Panc1 (cell line): ENCODE measurements at regions not wholly inside any gene's neighbourhood (a gene's known extent, or its start where the extent isn't known, plus 50 kb on each side); places are given as distances from the start of the nearest gene placed in this dataset.

Experiments
- ATAC-seq: fragments of 200-7000 bp; cut with Tn5 transposase; 2 replicates; pipeline ENCODE4 v1.9.1; 2020; ENCODE audit warnings: mild to moderate bottlenecking, moderate library complexity
- BruUV-seq: library from RNA; stranded (reverse); fragments of 400-500 nt; replicated peaks from 2 replicates; lab custom pipeline; 2021; lab: Mats Ljungman, UMichigan
- CTCF ChIA-PET: fragments of 300-600 bp; sonication (Branson Sonifier 250); formaldehyde crosslinking; loops from one replicate; lab custom pipeline; 2022; ENCODE audit warnings: antibody characterized with exemption; lab: Charles Lee
- POLR2A ChIA-PET: fragments of 300-600 bp; sonication (Branson Sonifier 250); formaldehyde crosslinking; loops from one replicate; lab custom pipeline; 2022; ENCODE audit warnings: antibody characterized with exemption; lab: Charles Lee
- DNase-seq: peaks from one replicate; pipeline ENCODE4 v3.0.0-alpha.2; 2010; ENCODE audit warnings: low read depth, low spot score
- H3K27ac ChIP-seq: 2 replicates; pipeline ENCODE4 v1.5.1; 2011; ENCODE audit warnings: mild to moderate bottlenecking, low read length, inconsistent platforms
- H3K27me3 ChIP-seq: fragments of 200-500 bp; sonication (Bioruptor generic); 2 replicates; pipeline ENCODE4 v1.6.0; 2014; ENCODE audit warnings: low read length, inconsistent platforms; ENCODE audit not compliant: control insufficient read depth, insufficient read depth
- H3K36me3 ChIP-seq: fragments of 200-500 bp; sonication (Bioruptor generic); 2 replicates; pipeline ENCODE4 v1.5.1; 2014; ENCODE audit warnings: inconsistent platforms, mild to moderate bottlenecking, low read length, moderate library complexity; ENCODE audit not compliant: control insufficient read depth, insufficient read depth
- H3K4me1 ChIP-seq: 2 replicates; pipeline ENCODE4 v1.5.1; 2011; ENCODE audit warnings: inconsistent platforms, mild to moderate bottlenecking, low read length, moderate library complexity; ENCODE audit not compliant: control insufficient read depth, insufficient read depth
- H3K4me3 ChIP-seq, 2 experiments: 2 replicates each; pipeline ENCODE4 v1.5.1; 2011 to 2012; ENCODE audit warnings: low read depth in 2 of 2, low read length in 2 of 2, mild to moderate bottlenecking in 2 of 2, inconsistent platforms in 1 of 2, moderate library complexity in 1 of 2
- H3K9me3 ChIP-seq: fragments of 200-500 bp; sonication (Bioruptor generic); 2 replicates; pipeline ENCODE4 v1.5.1; 2014; ENCODE audit warnings: low read depth, mild to moderate bottlenecking, inconsistent platforms, low read length, moderate library complexity; ENCODE audit not compliant: control insufficient read depth, insufficient read depth
- CTCF ChIP-seq: fragments of 450-650 bp; IDR thresholded peaks from 2 replicates; pipeline ENCODE4 v1.5.1; 2017; ENCODE audit warnings: mild to moderate bottlenecking
- POLR2AphosphoS5 ChIP-seq: IDR thresholded peaks from 2 replicates; pipeline ENCODE4 v1.6.1; 2012; ENCODE audit warnings: mild to moderate bottlenecking, low read depth, low read length, moderate library complexity
- SIN3A ChIP-seq: IDR thresholded peaks from 2 replicates; pipeline ENCODE4 v1.6.1; 2012; ENCODE audit warnings: low read depth, mild to moderate bottlenecking, low read length, moderate library complexity, borderline replicate concordance; ENCODE audit not compliant: insufficient read depth
- TCF7L2 ChIP-seq: IDR thresholded peaks from 2 replicates; pipeline ENCODE4 v1.6.1; 2011; ENCODE audit warnings: mild to moderate bottlenecking, low read depth, low read length, inconsistent platforms
- in situ Hi-C: cut with HindIII; loops from 2 replicates; pipeline ENCODE4 v1.10.0; 2016; ENCODE audit warnings: low sequenced_read_pairs, low pct_unique_long_range_greater_than_20kb
- intact Hi-C: fragments of 100-400 bp; cut with micrococcal nuclease; formaldehyde crosslinking; loops from one replicate; pipeline ENCODE4 v1.10.0; 2022; ENCODE audit not compliant: unreplicated experiment
- TF ChIP-seq, protein P1 (sequence below), 2 experiments: IDR thresholded peaks; 2 replicates each; pipeline ENCODE4 v1.6.1; 2011 to 2012; ENCODE audit warnings: low read depth in 2 of 2, control low read depth in 1 of 2, low read length in 1 of 2, mild to moderate bottlenecking in 1 of 2, moderate library complexity in 1 of 2; ENCODE audit not compliant: insufficient read depth in 1 of 2

GRCh38 chr14:28999656-29000055, 233.1 kb downstream of the FOXG1 start:
- no peak for DNase-seq
- BruUV-seq = no TSS peak
- Histone ChIP-seq H3K4me1 (no peaks in the 10 kb centered on the region), H3K4me3 (no peak overlapping the region), H3K9me3 (no peaks in the 10 kb centered on the region), H3K27me3 (no peaks in the 10 kb centered on the region), H3K27ac (no peak overlapping the region), H3K36me3 (no peaks in the 10 kb centered on the region)
- CTCF ChIA-PET = no interaction called here
- intact Hi-C loops (no loop called here), in situ Hi-C loops (no loop called here)
- POLR2A ChIA-PET = no interaction called here
- TF ChIP-seq CTCF (no peak), TCF7L2 (no peak), POLR2AphosphoS5 (no peak), SIN3A (no peak)
- TF ChIP-seq, protein P1, sequence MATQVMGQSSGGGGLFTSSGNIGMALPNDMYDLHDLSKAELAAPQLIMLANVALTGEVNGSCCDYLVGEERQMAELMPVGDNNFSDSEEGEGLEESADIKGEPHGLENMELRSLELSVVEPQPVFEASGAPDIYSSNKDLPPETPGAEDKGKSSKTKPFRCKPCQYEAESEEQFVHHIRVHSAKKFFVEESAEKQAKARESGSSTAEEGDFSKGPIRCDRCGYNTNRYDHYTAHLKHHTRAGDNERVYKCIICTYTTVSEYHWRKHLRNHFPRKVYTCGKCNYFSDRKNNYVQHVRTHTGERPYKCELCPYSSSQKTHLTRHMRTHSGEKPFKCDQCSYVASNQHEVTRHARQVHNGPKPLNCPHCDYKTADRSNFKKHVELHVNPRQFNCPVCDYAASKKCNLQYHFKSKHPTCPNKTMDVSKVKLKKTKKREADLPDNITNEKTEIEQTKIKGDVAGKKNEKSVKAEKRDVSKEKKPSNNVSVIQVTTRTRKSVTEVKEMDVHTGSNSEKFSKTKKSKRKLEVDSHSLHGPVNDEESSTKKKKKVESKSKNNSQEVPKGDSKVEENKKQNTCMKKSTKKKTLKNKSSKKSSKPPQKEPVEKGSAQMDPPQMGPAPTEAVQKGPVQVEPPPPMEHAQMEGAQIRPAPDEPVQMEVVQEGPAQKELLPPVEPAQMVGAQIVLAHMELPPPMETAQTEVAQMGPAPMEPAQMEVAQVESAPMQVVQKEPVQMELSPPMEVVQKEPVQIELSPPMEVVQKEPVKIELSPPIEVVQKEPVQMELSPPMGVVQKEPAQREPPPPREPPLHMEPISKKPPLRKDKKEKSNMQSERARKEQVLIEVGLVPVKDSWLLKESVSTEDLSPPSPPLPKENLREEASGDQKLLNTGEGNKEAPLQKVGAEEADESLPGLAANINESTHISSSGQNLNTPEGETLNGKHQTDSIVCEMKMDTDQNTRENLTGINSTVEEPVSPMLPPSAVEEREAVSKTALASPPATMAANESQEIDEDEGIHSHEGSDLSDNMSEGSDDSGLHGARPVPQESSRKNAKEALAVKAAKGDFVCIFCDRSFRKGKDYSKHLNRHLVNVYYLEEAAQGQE (IDR thresholded peaks at IDR 0.05; ENCODE audit: insufficient read depth in 1 of 2, low read depth in 2 of 2, low read length in 1 of 2) = no peak
- ATAC-seq = no peak

DNA sequence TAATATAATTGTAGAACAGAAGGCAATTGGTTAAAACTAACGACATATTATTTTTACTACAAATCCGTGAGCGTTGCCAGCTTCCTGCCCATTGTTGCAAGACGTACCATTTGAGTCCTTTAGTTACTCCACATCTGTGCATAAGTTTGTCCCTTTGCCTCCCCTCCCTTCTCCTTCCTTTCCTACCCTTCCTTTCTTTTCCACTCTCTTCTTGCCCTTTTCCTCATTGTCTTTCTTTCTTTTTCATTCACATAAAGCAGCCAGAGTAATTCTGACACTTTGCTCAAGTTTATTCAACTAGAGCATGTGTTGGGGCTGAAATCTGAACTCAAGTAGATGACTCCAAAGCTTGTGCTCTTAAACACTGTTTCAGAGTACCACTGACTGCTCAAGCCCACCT, 239.1 kb downstream of the FOXG1 start:
- Histone ChIP-seq H3K27ac (no peak overlapping the region), H3K4me1 (no peaks in the 10 kb centered on the region), H3K27me3 (no peaks in the 10 kb centered on the region), H3K4me3 (no peak overlapping the region), H3K36me3 (no peaks in the 10 kb centered on the region), H3K9me3 (no peaks in the 10 kb centered on the region)
- POLR2A ChIA-PET = no interaction called here
- TF ChIP-seq POLR2AphosphoS5 (no peak), SIN3A (no peak), TCF7L2 (no peak), CTCF (no peak)
- TF ChIP-seq, protein P1 (IDR thresholded peaks at IDR 0.05; ENCODE audit: insufficient read depth in 1 of 2, low read depth in 2 of 2, low read length in 1 of 2) = no peak
- no peak for ATAC-seq
- DNase-seq = no peak
- intact Hi-C loops (no loop called here), in situ Hi-C loops (no loop called here)
- CTCF ChIA-PET = no interaction called here
- BruUV-seq = no TSS peak
